IMR-90 (cell line): ENCODE measurements at regions not wholly inside any gene's neighbourhood (a gene's known extent, or its start where the extent isn't known, plus 50 kb on each side); places are given as distances from the start of the nearest gene placed in this dataset.

Experiments used
- ATAC-seq: fragments of 200-7000 bp; cut with Tn5 transposase; 2 replicates; pipeline ENCODE4 v1.9.1; 2020; ENCODE audit warnings: low read depth, mild to moderate bottlenecking, moderate library complexity
- BruUV-seq: library from RNA; stranded (reverse); fragments of 400-500 nt; replicated peaks from 2 replicates; lab custom pipeline; 2021; lab: Mats Ljungman, UMichigan
- CTCF ChIA-PET: fragments of 300-600 bp; formaldehyde crosslinking; extraction: SDS; loops from one replicate; lab custom pipeline; 2021; ENCODE audit warnings: antibody characterized with exemption; lab: Yijun Ruan, JAX
- POLR2A ChIA-PET: fragments of 300-600 bp; sonication (Branson Sonifier 250); formaldehyde crosslinking; loops from one replicate; lab custom pipeline; 2022; ENCODE audit warnings: antibody characterized with exemption; ENCODE audit not compliant: unreplicated experiment; lab: Charles Lee
- DNase-seq: peaks from one replicate; pipeline ENCODE4 v3.0.0; 2013
- H2AFZ ChIP-seq: replicated peaks from 2 replicates; pipeline ENCODE3; 2013; ENCODE audit warnings: low read length, mild to moderate bottlenecking; ENCODE audit not compliant: poor library complexity
- H2AK5ac ChIP-seq: 2 replicates; pipeline ENCODE4 v1.6.1; 2013; ENCODE audit warnings: low read depth, low read length, inconsistent platforms
- H2AK9ac ChIP-seq: replicated peaks from 2 replicates; pipeline ENCODE3; 2013; ENCODE audit warnings: mild to moderate bottlenecking, low read depth, low read length, moderate library complexity; ENCODE audit not compliant: poor library complexity
- H2BK120ac ChIP-seq: 2 replicates; pipeline ENCODE4 v1.6.1; 2013; ENCODE audit warnings: low read depth, low read length, inconsistent platforms
- H2BK15ac ChIP-seq: 3 replicates; pipeline ENCODE4 v1.6.1; 2013; ENCODE audit warnings: low read depth, low read length, inconsistent platforms
- H2BK20ac ChIP-seq: 2 replicates; pipeline ENCODE4 v1.6.1; 2013; ENCODE audit warnings: low read depth, mild to moderate bottlenecking, inconsistent platforms, low read length, moderate library complexity
- H2BK5ac ChIP-seq: 2 replicates; pipeline ENCODE4 v1.6.1; 2013; ENCODE audit warnings: mild to moderate bottlenecking, low read depth, low read length, inconsistent platforms; ENCODE audit not compliant: poor library complexity, severe bottlenecking
- H3K14ac ChIP-seq: replicated peaks from 2 replicates; pipeline ENCODE4 v1.6.1; 2013; ENCODE audit warnings: low read depth, low read length, inconsistent platforms
- H3K18ac ChIP-seq: 2 replicates; pipeline ENCODE4 v1.6.1; 2013; ENCODE audit warnings: low read depth, low read length, control low read depth
- H3K23ac ChIP-seq: 2 replicates; pipeline ENCODE4 v1.6.1; 2013; ENCODE audit warnings: low read depth, low read length, inconsistent platforms
- H3K27ac ChIP-seq: 2 replicates; pipeline ENCODE4 v1.5.1; 2013; ENCODE audit warnings: mild to moderate bottlenecking, control low read depth, low read length; ENCODE audit not compliant: insufficient read depth
- H3K27me3 ChIP-seq: 2 replicates; pipeline ENCODE4 v1.6.1; 2013; ENCODE audit warnings: low read length; ENCODE audit not compliant: control insufficient read depth, insufficient read depth
- H3K36me3 ChIP-seq: 2 replicates; pipeline ENCODE4 v1.6.1; 2013; ENCODE audit warnings: low read length, mixed read lengths; ENCODE audit not compliant: control insufficient read depth, insufficient read depth
- H3K4ac ChIP-seq: 2 replicates; pipeline ENCODE4 v1.6.1; 2013; ENCODE audit warnings: low read depth, low read length, inconsistent platforms
- H3K4me1 ChIP-seq: 2 replicates; pipeline ENCODE4 v1.6.1; 2013; ENCODE audit warnings: low read length, mixed read lengths; ENCODE audit not compliant: control insufficient read depth, insufficient read depth
- H3K4me2 ChIP-seq: 2 replicates; pipeline ENCODE4 v1.6.1; 2013; ENCODE audit warnings: low read depth, mild to moderate bottlenecking, control low read depth, low read length, moderate library complexity
- H3K4me3 ChIP-seq: 2 replicates; pipeline ENCODE4 v1.5.1; 2013; ENCODE audit warnings: low read depth, mild to moderate bottlenecking, control low read depth, low read length, moderate library complexity; ENCODE audit not compliant: insufficient read depth
- H3K56ac ChIP-seq: 2 replicates; pipeline ENCODE4 v1.6.1; 2013; ENCODE audit warnings: low read length, inconsistent platforms; ENCODE audit not compliant: insufficient read depth; ENCODE audit errors: extremely low read depth
- H3K79me1 ChIP-seq, 2 experiments: 2 replicates each; pipeline ENCODE4 v1.6.1; 2013; ENCODE audit warnings: low read length in 2 of 2, inconsistent platforms in 1 of 2, low read depth in 1 of 2
- H3K9ac ChIP-seq: 2 replicates; pipeline ENCODE4 v1.6.1; 2013; ENCODE audit warnings: low read depth, low read length, control low read depth
- H3K9me1 ChIP-seq: 2 replicates; pipeline ENCODE4 v1.6.1; 2013; ENCODE audit warnings: low read length, inconsistent platforms; ENCODE audit not compliant: insufficient read depth
- H3K9me3 ChIP-seq: 2 replicates; pipeline ENCODE4 v1.6.1; 2013; ENCODE audit warnings: low read length; ENCODE audit not compliant: control insufficient read depth, insufficient read depth
- H4K20me1 ChIP-seq: 2 replicates; pipeline ENCODE4 v1.6.1; 2013; ENCODE audit warnings: low read length, inconsistent platforms; ENCODE audit not compliant: insufficient read depth
- H4K5ac ChIP-seq: 2 replicates; pipeline ENCODE4 v1.6.1; 2013; ENCODE audit warnings: mild to moderate bottlenecking, low read depth, low read length, control low read depth
- H4K8ac ChIP-seq, 2 experiments: 2 replicates each; pipeline ENCODE4 v1.6.1; 2013; ENCODE audit warnings: low read depth in 2 of 2, low read length in 2 of 2, control low read depth in 1 of 2, inconsistent platforms in 1 of 2
- H4K91ac ChIP-seq: 2 replicates; pipeline ENCODE4 v1.6.1; 2013; ENCODE audit warnings: low read depth, low read length, inconsistent platforms; ENCODE audit not compliant: insufficient read depth
- BHLHE40 ChIP-seq: fragments of 150-350 bp; IDR thresholded peaks from 2 replicates; pipeline ENCODE4 v1.6.1; 2016; ENCODE audit warnings: mild to moderate bottlenecking, low read depth, low read length
- CEBPB ChIP-seq: IDR thresholded peaks from 2 replicates; pipeline ENCODE4 v1.6.1; 2012; ENCODE audit warnings: low read depth, low read length, improper control_type of control experiment
- CHD1 ChIP-seq: IDR thresholded peaks from 2 replicates; pipeline ENCODE4 v1.6.1; 2012; ENCODE audit warnings: low read depth, low read length, improper control_type of control experiment
- FOS ChIP-seq: fragments of 150-350 bp; IDR thresholded peaks from 2 replicates; pipeline ENCODE4 v1.6.1; 2016; ENCODE audit warnings: low read depth, low read length
- MAFK ChIP-seq: IDR thresholded peaks from 2 replicates; pipeline ENCODE4 v1.6.1; 2012; ENCODE audit warnings: low read depth, low read length, improper control_type of control experiment
- MAZ ChIP-seq: IDR thresholded peaks from 2 replicates; pipeline ENCODE4 v1.6.1; 2012; ENCODE audit warnings: low read depth, mild to moderate bottlenecking, low read length, improper control_type of control experiment, moderate library complexity, borderline replicate concordance
- MXI1 ChIP-seq: IDR thresholded peaks from 2 replicates; pipeline ENCODE4 v1.6.1; 2012; ENCODE audit warnings: low read depth, mild to moderate bottlenecking, low read length, moderate library complexity, borderline replicate concordance
- NFE2L2 ChIP-seq: fragments of 150-350 bp; IDR thresholded peaks from 2 replicates; pipeline ENCODE4 v1.6.1; 2016; ENCODE audit warnings: low read depth, mild to moderate bottlenecking, low read length
- POLR2A ChIP-seq: IDR thresholded peaks from 2 replicates; pipeline ENCODE4 v1.6.1; 2012; ENCODE audit warnings: mild to moderate bottlenecking, low read depth, low read length
- RAD21 ChIP-seq: IDR thresholded peaks from 2 replicates; pipeline ENCODE4 v1.6.1; 2012; ENCODE audit warnings: low read length, improper control_type of control experiment
- RCOR1 ChIP-seq: IDR thresholded peaks from 2 replicates; pipeline ENCODE4 v1.6.1; 2012; ENCODE audit warnings: mild to moderate bottlenecking, low read length, improper control_type of control experiment; ENCODE audit not compliant: insufficient replicate concordance
- RFX5 ChIP-seq: IDR thresholded peaks from 2 replicates; pipeline ENCODE4 v1.8.0; 2012; ENCODE audit warnings: low read depth, mild to moderate bottlenecking, low read length, moderate library complexity
- SMC3 ChIP-seq: fragments of 150-350 bp; IDR thresholded peaks from 2 replicates; pipeline ENCODE4 v1.6.1; 2016; ENCODE audit warnings: low read depth, mild to moderate bottlenecking, antibody characterized with exemption, low read length, moderate library complexity
- WGBS, 2 experiments: methylation state at CpG; one replicate each; pipeline versions ENCODE4 v1.1.5 to v1.1.7; 2013; ENCODE audit warnings: missing lambda C conversion rate in 2 of 2; ENCODE audit not compliant: insufficient read length in 1 of 2; ENCODE audit errors: extremely low coverage in 2 of 2; 5-methylcytosine and 5-hydroxymethylcytosine counted together
- dilution Hi-C: fragments of 300-500 bp; cut with HindIII; formaldehyde crosslinking; loops from one replicate; pipeline ENCODE4 v1.14.3; 2018; ENCODE audit warnings: low sequenced_read_pairs; ENCODE audit not compliant: unreplicated experiment
- in situ Hi-C: fragments of 300-500 bp; cut with MboI; formaldehyde crosslinking; loops from 3 replicates; pipeline ENCODE4 v1.14.3; 2019; ENCODE audit warnings: low sequenced_read_pairs, inconsistent platforms, mixed read lengths
- intact Hi-C: fragments of 100-400 bp; cut with micrococcal nuclease; formaldehyde crosslinking; loops from 2 replicates; pipeline ENCODE4 v1.10.0; 2022
- TF ChIP-seq, protein P1 (sequence below): fragments of 150-350 bp; IDR thresholded peaks from 2 replicates; pipeline ENCODE4 v1.6.1; 2016; ENCODE audit warnings: low read depth, mild to moderate bottlenecking, low read length, moderate library complexity, borderline replicate concordance
- TF ChIP-seq, protein P2 (sequence below): conservative IDR thresholded peaks from 2 replicates; pipeline ENCODE4 v1.5.1; 2012; ENCODE audit warnings: mild to moderate bottlenecking, low read depth, low read length, improper control_type of control experiment
- TF ChIP-seq, protein P3 (sequence below): fragments of 150-350 bp; IDR thresholded peaks from 2 replicates; pipeline ENCODE4 v1.6.1; 2017; ENCODE audit warnings: mild to moderate bottlenecking, antibody characterized with exemption, low read length, low read depth

DNA sequence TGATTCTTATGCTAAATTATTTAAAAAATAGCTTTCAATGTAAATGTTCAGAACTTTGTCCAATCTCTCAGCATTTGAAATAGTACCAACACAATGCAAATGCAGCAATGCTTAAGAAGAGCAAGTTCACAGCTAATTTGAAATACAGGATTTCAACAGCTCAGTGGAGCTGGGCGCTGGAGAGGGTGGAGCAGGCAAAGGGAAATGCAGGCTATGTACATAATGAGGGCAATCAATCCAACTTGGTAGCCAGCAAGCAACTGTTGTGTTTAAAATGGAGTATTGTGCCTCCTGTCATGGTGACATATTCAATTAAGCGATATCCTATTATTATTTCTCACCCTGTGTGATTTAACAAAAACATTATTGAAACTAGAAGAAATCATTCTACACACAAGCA is 568.8 kb downstream of the PSAT1 start:
- WGBS, 2 experiments = no CpG with 5 or more reads among the region's 2 CpGs
- H2AFZ ChIP-seq = no peak overlapping the region
- peak overlapping the region; percentile 75 for H2AK5ac ChIP-seq
- peak overlapping the region; percentile 80 for H3K4ac ChIP-seq
- H3K14ac ChIP-seq = peak overlapping the region; percentile 28
- H4K5ac ChIP-seq = peak overlapping the region; percentile 37; the same call in 1 of the 2 replicates
- intact Hi-C loops (loop anchor here (5.0 kb wide), 3 partner anchors 157 to 707 kb away; partner anchors contain the start of gene TLE4), in situ Hi-C loops (no loop called here), dilution Hi-C loops (no loop called here)
- no peak for TF ChIP-seq POLR2A
- TF ChIP-seq CEBPB = no peak
- TF ChIP-seq RCOR1 = no peak
- TF ChIP-seq RFX5 = no peak
- TF ChIP-seq MAFK = no peak
- TF ChIP-seq, protein P1, sequence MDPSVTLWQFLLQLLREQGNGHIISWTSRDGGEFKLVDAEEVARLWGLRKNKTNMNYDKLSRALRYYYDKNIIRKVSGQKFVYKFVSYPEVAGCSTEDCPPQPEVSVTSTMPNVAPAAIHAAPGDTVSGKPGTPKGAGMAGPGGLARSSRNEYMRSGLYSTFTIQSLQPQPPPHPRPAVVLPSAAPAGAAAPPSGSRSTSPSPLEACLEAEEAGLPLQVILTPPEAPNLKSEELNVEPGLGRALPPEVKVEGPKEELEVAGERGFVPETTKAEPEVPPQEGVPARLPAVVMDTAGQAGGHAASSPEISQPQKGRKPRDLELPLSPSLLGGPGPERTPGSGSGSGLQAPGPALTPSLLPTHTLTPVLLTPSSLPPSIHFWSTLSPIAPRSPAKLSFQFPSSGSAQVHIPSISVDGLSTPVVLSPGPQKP = no peak
- TF ChIP-seq MAZ = no peak
- TF ChIP-seq CHD1 = no peak
- no peak for TF ChIP-seq SMC3
- no peak for TF ChIP-seq MXI1
- TF ChIP-seq FOS = no peak
- no peak for TF ChIP-seq RAD21
- TF ChIP-seq BHLHE40 = no peak
- no peak for TF ChIP-seq NFE2L2
- TF ChIP-seq, protein P2, sequence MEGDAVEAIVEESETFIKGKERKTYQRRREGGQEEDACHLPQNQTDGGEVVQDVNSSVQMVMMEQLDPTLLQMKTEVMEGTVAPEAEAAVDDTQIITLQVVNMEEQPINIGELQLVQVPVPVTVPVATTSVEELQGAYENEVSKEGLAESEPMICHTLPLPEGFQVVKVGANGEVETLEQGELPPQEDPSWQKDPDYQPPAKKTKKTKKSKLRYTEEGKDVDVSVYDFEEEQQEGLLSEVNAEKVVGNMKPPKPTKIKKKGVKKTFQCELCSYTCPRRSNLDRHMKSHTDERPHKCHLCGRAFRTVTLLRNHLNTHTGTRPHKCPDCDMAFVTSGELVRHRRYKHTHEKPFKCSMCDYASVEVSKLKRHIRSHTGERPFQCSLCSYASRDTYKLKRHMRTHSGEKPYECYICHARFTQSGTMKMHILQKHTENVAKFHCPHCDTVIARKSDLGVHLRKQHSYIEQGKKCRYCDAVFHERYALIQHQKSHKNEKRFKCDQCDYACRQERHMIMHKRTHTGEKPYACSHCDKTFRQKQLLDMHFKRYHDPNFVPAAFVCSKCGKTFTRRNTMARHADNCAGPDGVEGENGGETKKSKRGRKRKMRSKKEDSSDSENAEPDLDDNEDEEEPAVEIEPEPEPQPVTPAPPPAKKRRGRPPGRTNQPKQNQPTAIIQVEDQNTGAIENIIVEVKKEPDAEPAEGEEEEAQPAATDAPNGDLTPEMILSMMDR = no peak
- TF ChIP-seq, protein P3, sequence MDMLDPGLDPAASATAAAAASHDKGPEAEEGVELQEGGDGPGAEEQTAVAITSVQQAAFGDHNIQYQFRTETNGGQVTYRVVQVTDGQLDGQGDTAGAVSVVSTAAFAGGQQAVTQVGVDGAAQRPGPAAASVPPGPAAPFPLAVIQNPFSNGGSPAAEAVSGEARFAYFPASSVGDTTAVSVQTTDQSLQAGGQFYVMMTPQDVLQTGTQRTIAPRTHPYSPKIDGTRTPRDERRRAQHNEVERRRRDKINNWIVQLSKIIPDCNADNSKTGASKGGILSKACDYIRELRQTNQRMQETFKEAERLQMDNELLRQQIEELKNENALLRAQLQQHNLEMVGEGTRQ = no peak
- peaks cover 0 to 6% of the 10 kb centered on the region in 2 experiments; a peak in 2 of 4 replicates for H3K79me1 ChIP-seq
- ATAC-seq (no peak), DNase-seq (no peak)
- no peak overlapping the region for H3K4me3 ChIP-seq
- H4K20me1 ChIP-seq = no peaks in the 10 kb centered on the region
- peak overlapping the region; percentile 46; the same call in 1 of the 2 replicates for H3K18ac ChIP-seq
- peak overlapping the region; percentile 52; the same call in 2 of the 3 replicates for H2BK15ac ChIP-seq
- peaks cover 4% of the 10 kb centered on the region for H3K4me1 ChIP-seq
- H3K9me1 ChIP-seq = 0 out of 2 replicates have a peak, but pooled peaks cover 5% of the 10 kb centered on the region
- H3K27me3 ChIP-seq = no peaks in the 10 kb centered on the region
- no peaks in the 10 kb centered on the region for H3K36me3 ChIP-seq
- no peaks in the 10 kb centered on the region for H3K9me3 ChIP-seq
- BruUV-seq = no TSS peak
- H3K27ac ChIP-seq = peak overlapping the region; percentile 75
- CTCF ChIA-PET = no interaction called here
- peak overlapping the region; percentile 90 for H2BK5ac ChIP-seq
- H3K9ac ChIP-seq = peak overlapping the region; percentile 20; the same call in 1 of the 2 replicates
- H4K8ac ChIP-seq = peak overlapping the region; percentile 87 to 90
- H2BK120ac ChIP-seq = peak overlapping the region; percentile 93
- POLR2A ChIA-PET = no interaction called here
- no peak overlapping the region for H3K4me2 ChIP-seq
- no peak overlapping the region for H2AK9ac ChIP-seq
- H4K91ac ChIP-seq = peak overlapping the region; percentile 92
- peak overlapping the region; percentile 10 for H3K23ac ChIP-seq
- H3K56ac ChIP-seq = peak overlapping the region; percentile 71
- H2BK20ac ChIP-seq = peak overlapping the region; percentile 90
